Peyer's patch (tissue), 4 donors: ENCODE measurements at regions not wholly inside any gene's neighbourhood (a gene's known extent, or its start where the extent isn't known, plus 50 kb on each side); places are given as distances from the start of the nearest gene placed in this dataset.

ENCODE experiments used
- DNase-seq, 3 donors: peaks; one replicate each; pipeline ENCODE4 v3.0.0-alpha.2; 2017 to 2019
- H3K27ac ChIP-seq, 4 donors: fragments of 200-600 bp; sonication (generic); one replicate each; pipeline ENCODE4 v1.5.1; 2016 to 2019
- H3K27me3 ChIP-seq, 2 donors: fragments of 200-600 bp; sonication (generic); one replicate each; pipeline ENCODE4 v1.5.1; 2019
- H3K36me3 ChIP-seq, 3 donors: fragments of 200-600 bp; sonication (generic); one replicate each; pipeline ENCODE4 v1.5.1; 2016 to 2019
- H3K4me1 ChIP-seq, 4 donors: fragments of 200-600 bp; sonication (generic); one replicate each; pipeline ENCODE4 v1.5.1; 2016 to 2019
- H3K4me3 ChIP-seq, 4 donors: fragments of 200-600 bp; sonication (generic); 1 replicate in 3 of 4; 2 replicates in 1 of 4; pipeline ENCODE4 v1.5.1; 2016 to 2019; ENCODE audit warnings: mild to moderate bottlenecking in 1 of 4
- H3K9me3 ChIP-seq, 4 donors: fragments of 200-600 bp; sonication (generic); one replicate each; pipeline ENCODE4 v1.5.1; 2016 to 2019; ENCODE audit warnings: mild to moderate bottlenecking in 1 of 4
- CTCF ChIP-seq, 6 experiments: fragments of 450-650 bp in 4 of 6; fragments of 200-600 bp in 2 of 6; sonication (generic) in 1 of 6; IDR thresholded peaks; one replicate each; pipeline ENCODE4 v1.5.1; 2017 to 2019; ENCODE audit warnings: antibody characterized with exemption in 6 of 6, mild to moderate bottlenecking in 3 of 6, moderate library complexity in 1 of 6
- POLR2A ChIP-seq, 2 donors: fragments of 450-650 bp; IDR thresholded peaks; one replicate each; pipeline ENCODE4 v1.5.1; 2017; ENCODE audit warnings: antibody characterized with exemption in 2 of 2, mild to moderate bottlenecking in 2 of 2, moderate library complexity in 2 of 2

GRCh38 chr4:152087335-152087734 lies 326.5 kb upstream of the GATB start:
- no peak for DNase-seq
- no peaks in the 10 kb centered on the region for H3K4me1 ChIP-seq

GRCh38 chr4:152085657-152086056 lies 324.9 kb upstream of the GATB start:
- H3K4me3 ChIP-seq: no peak overlapping the region
- H3K36me3 ChIP-seq: no peaks in the 10 kb centered on the region
- DNase-seq: no peak
- H3K9me3 ChIP-seq: no peaks in the 10 kb centered on the region
- TF ChIP-seq POLR2A (IDR thresholded peaks at IDR 0.05): no peak
- no peak for TF ChIP-seq CTCF (IDR thresholded peaks at IDR 0.05)
- no peak overlapping the region for H3K27ac ChIP-seq
- H3K4me1 ChIP-seq: no peaks in the 10 kb centered on the region
- H3K27me3 ChIP-seq: no peaks in the 10 kb centered on the region

More at GRCh38 chr4:152087335-152087734, 326.5 kb upstream of the GATB start:
- no peaks in the 10 kb centered on the region for H3K9me3 ChIP-seq
- H3K27ac ChIP-seq: no peak overlapping the region
- TF ChIP-seq POLR2A (IDR thresholded peaks at IDR 0.05) (no peak), CTCF (IDR thresholded peaks at IDR 0.05) (no peak)
- H3K27me3 ChIP-seq: no peaks in the 10 kb centered on the region
- no peak overlapping the region for H3K4me3 ChIP-seq
- H3K36me3 ChIP-seq: no peaks in the 10 kb centered on the region

- Histone ChIP-seq H3K27ac (no peak overlapping the region), H3K4me1 (no peaks in the 10 kb centered on the region), H3K36me3 (no peaks in the 10 kb centered on the region), H3K4me3 (no peak overlapping the region), H3K27me3 (no peaks in the 10 kb centered on the region), H3K9me3 (no peaks in the 10 kb centered on the region)
- no peak for DNase-seq
- TF ChIP-seq POLR2A (IDR thresholded peaks at IDR 0.05): no peak
- no peak for TF ChIP-seq CTCF (IDR thresholded peaks at IDR 0.05)
These were observed 322.5 kb upstream of the GATB start for GRCh38 chr4:152083338-152083737.

GRCh38 chr4:152081024-152081423 lies 320.2 kb upstream of the GATB start:
- H3K36me3 ChIP-seq: no peaks in the 10 kb centered on the region
- TF ChIP-seq POLR2A (IDR thresholded peaks at IDR 0.05) (no peak), CTCF (IDR thresholded peaks at IDR 0.05) (no peak)
- no peak overlapping the region for H3K4me3 ChIP-seq
- DNase-seq: no peak
- H3K27me3 ChIP-seq: no peaks in the 10 kb centered on the region
- no peak overlapping the region for H3K27ac ChIP-seq
- no peaks in the 10 kb centered on the region for H3K9me3 ChIP-seq
- no peaks in the 10 kb centered on the region for H3K4me1 ChIP-seq

- Histone ChIP-seq H3K4me1 (no peaks in the 10 kb centered on the region), H3K27me3 (no peaks in the 10 kb centered on the region), H3K4me3 (no peak overlapping the region), H3K9me3 (no peaks in the 10 kb centered on the region), H3K36me3 (no peaks in the 10 kb centered on the region), H3K27ac (peak overlapping the region in 1 of 4 donors; percentile 34)
- peak in 2 of 3 donors; percentile 40 to 63 for DNase-seq
- no peak for TF ChIP-seq POLR2A (IDR thresholded peaks at IDR 0.05)
- no peak for TF ChIP-seq CTCF (IDR thresholded peaks at IDR 0.05)
These were observed 318.9 kb upstream of the GATB start for GRCh38 chr4:152079543-152080293.
